Keratinocyte (primary cell): ENCODE measurements at regions not wholly inside any gene's neighbourhood (a gene's known extent, or its start where the extent isn't known, plus 50 kb on each side); places are given as distances from the start of the nearest gene placed in this dataset.

ENCODE experiments used
- DNase-seq: peaks from one replicate; pipeline ENCODE4 v3.0.0-alpha.2; 2011; ENCODE audit warnings: low read depth, missing footprints, low spot score
- FAIRE-seq: peaks from 2 replicates; lab custom pipeline; 2011; peaks lifted over from hg19 to GRCh38; lab: Jason Lieb, UNC
- H2AFZ ChIP-seq: 2 replicates; pipeline ENCODE4 v1.6.0; 2012; ENCODE audit warnings: low read length, control low read depth, inconsistent platforms; ENCODE audit not compliant: control insufficient read depth
- H3K27ac ChIP-seq: 2 replicates; pipeline ENCODE4 v1.5.1; 2011; ENCODE audit warnings: low read length; ENCODE audit not compliant: control insufficient read depth, insufficient read depth
- H3K27me3 ChIP-seq: 3 replicates; pipeline ENCODE4 v1.6.0; 2011; ENCODE audit warnings: low read length; ENCODE audit not compliant: control insufficient read depth, insufficient read depth; ENCODE audit errors: extremely low read depth
- H3K36me3 ChIP-seq, 2 experiments: 2 replicates in 1 of 2; 3 replicates in 1 of 2; pipeline ENCODE4 v1.5.1; 2011; ENCODE audit warnings: low read length in 2 of 2, mild to moderate bottlenecking in 1 of 2; ENCODE audit not compliant: control insufficient read depth in 2 of 2, insufficient read depth in 2 of 2; ENCODE audit errors: extremely low read depth in 1 of 2
- H3K4me1 ChIP-seq: 3 replicates; pipeline ENCODE4 v1.5.1; 2011; ENCODE audit warnings: low read length; ENCODE audit not compliant: control insufficient read depth, insufficient read depth; ENCODE audit errors: extremely low read depth
- H3K4me2 ChIP-seq: 3 replicates; pipeline ENCODE4 v1.6.0; 2011; ENCODE audit warnings: low read depth, low read length; ENCODE audit not compliant: control insufficient read depth, insufficient read depth; ENCODE audit errors: extremely low read depth
- H3K4me3 ChIP-seq, 3 experiments: fragments of 200-600 bp in 1 of 3; sonication (generic) in 1 of 3; 2 replicates in 2 of 3; 3 replicates in 1 of 3; pipeline ENCODE4 v1.5.1; 2011 to 2016; ENCODE audit warnings: low read length in 3 of 3, mild to moderate bottlenecking in 3 of 3, control low read depth in 2 of 3, inconsistent platforms in 1 of 3, low read depth in 1 of 3, mixed read lengths in 1 of 3, mixed run types in 1 of 3, moderate library complexity in 1 of 3; ENCODE audit not compliant: control insufficient read depth in 2 of 3, insufficient read depth in 2 of 3; ENCODE audit errors: extremely low read depth in 1 of 3
- H3K79me2 ChIP-seq: 2 replicates; pipeline ENCODE4 v1.6.0; 2012; ENCODE audit warnings: low read length; ENCODE audit not compliant: control insufficient read depth, insufficient read depth
- H3K9ac ChIP-seq: 3 replicates; pipeline ENCODE4 v1.6.0; 2011; ENCODE audit warnings: low read length; ENCODE audit not compliant: control insufficient read depth, insufficient read depth; ENCODE audit errors: extremely low read depth
- H3K9me1 ChIP-seq: 3 replicates; pipeline ENCODE4 v1.6.0; 2011; ENCODE audit warnings: low read length; ENCODE audit not compliant: control insufficient read depth, insufficient read depth; ENCODE audit errors: extremely low read depth
- H3K9me3 ChIP-seq: 2 replicates; pipeline ENCODE4 v1.5.1; 2012; ENCODE audit warnings: low read depth, low read length; ENCODE audit not compliant: control insufficient read depth
- H4K20me1 ChIP-seq: 3 replicates; pipeline ENCODE4 v1.6.0; 2011; ENCODE audit warnings: low read length; ENCODE audit not compliant: control insufficient read depth, insufficient read depth; ENCODE audit errors: extremely low read depth
- EZH2 ChIP-seq: IDR thresholded peaks from one replicate; pipeline ENCODE4 v1.6.1; 2012; ENCODE audit warnings: inconsistent platforms, mild to moderate bottlenecking, low read length, moderate library complexity
- dilution Hi-C: fragments of 300-500 bp; cut with MboI; formaldehyde crosslinking; loops from one replicate; pipeline ENCODE4 v1.7.0; 2020; ENCODE audit warnings: low sequenced_read_pairs; ENCODE audit not compliant: extremely low pct_ligation_motif_present
- TF ChIP-seq, protein P1 (sequence below), 3 experiments: IDR thresholded peaks in 1 of 3; conservative IDR thresholded peaks in 1 of 3; optimal IDR thresholded peaks in 1 of 3; 2 replicates in 2 of 3; 3 replicates in 1 of 3; pipeline versions ENCODE3 to v1.5.1; 2011; ENCODE audit warnings: low read length in 3 of 3, mild to moderate bottlenecking in 3 of 3, moderate library complexity in 2 of 3, control low read depth in 1 of 3, inconsistent platforms in 1 of 3; ENCODE audit not compliant: insufficient read depth in 2 of 3; ENCODE audit errors: extremely low read depth in 1 of 3

DNA sequence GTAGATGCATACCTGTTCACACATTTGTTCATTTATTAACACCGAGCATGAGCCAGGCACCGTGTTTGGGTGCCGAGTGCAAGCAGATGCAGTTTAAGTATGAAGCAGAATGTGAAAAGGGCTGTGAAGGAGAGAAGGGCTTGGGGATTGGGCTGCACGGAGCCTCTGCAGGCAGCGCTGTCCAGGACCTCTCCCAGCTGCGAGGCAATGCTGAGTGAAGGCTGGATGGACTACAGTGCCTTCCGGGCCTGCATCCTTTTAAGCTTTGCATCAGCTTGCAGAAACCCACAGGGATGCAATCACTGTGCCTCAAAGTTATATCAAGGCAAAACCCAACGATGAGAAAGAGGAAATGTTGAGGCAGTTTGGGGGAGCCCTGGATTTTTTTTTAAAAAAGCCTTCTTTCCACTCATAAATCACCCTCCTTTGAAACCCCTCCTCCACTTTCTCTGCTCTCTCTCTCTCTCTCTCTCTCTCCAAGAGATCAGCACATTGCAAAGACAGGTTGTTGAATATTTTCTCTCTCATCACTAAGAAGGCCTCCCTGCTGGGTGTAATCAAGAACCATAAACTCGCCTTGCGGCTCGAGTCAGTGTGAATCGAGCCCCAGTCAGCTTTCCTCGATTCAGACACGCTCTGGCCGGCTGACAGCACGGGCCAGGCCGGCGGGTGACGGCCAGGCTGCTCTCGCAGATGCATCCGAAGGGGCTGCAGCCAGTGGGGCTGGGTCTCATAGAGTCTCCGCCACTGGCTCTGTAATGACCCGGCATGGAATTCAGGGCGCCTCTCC, 89.2 kb upstream of the POU3F1 start:
- no peaks in the 10 kb centered on the region for H3K36me3 ChIP-seq
- H3K9ac ChIP-seq, result no peak overlapping the region
- TF ChIP-seq EZH2, result no peak
- TF ChIP-seq, protein P1, sequence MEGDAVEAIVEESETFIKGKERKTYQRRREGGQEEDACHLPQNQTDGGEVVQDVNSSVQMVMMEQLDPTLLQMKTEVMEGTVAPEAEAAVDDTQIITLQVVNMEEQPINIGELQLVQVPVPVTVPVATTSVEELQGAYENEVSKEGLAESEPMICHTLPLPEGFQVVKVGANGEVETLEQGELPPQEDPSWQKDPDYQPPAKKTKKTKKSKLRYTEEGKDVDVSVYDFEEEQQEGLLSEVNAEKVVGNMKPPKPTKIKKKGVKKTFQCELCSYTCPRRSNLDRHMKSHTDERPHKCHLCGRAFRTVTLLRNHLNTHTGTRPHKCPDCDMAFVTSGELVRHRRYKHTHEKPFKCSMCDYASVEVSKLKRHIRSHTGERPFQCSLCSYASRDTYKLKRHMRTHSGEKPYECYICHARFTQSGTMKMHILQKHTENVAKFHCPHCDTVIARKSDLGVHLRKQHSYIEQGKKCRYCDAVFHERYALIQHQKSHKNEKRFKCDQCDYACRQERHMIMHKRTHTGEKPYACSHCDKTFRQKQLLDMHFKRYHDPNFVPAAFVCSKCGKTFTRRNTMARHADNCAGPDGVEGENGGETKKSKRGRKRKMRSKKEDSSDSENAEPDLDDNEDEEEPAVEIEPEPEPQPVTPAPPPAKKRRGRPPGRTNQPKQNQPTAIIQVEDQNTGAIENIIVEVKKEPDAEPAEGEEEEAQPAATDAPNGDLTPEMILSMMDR (optimal IDR thresholded peaks at IDR 0.05 in 1 of 3, IDR thresholded peaks at IDR 0.05 in 1 of 3, conservative IDR thresholded peaks at IDR 0.05 in 1 of 3; ENCODE audit: extremely low read depth in 1 of 3, insufficient read depth in 2 of 3, low read length in 3 of 3), result no peak
- H3K4me1 ChIP-seq, result peaks cover 28% of the 10 kb centered on the region
- dilution Hi-C loops, result no loop called here
- no peaks in the 10 kb centered on the region for H3K79me2 ChIP-seq
- H3K27ac ChIP-seq, result no peak overlapping the region
- H3K4me2 ChIP-seq, result no peak overlapping the region
- H3K9me1 ChIP-seq, result no peaks in the 10 kb centered on the region
- no peaks in the 10 kb centered on the region for H4K20me1 ChIP-seq
- no peaks in the 10 kb centered on the region for H3K9me3 ChIP-seq
- no peak overlapping the region for H2AFZ ChIP-seq
- no peak overlapping the region for H3K4me3 ChIP-seq
- FAIRE-seq (no peak), DNase-seq (no peak)
- H3K27me3 ChIP-seq, result no peaks in the 10 kb centered on the region

DNA sequence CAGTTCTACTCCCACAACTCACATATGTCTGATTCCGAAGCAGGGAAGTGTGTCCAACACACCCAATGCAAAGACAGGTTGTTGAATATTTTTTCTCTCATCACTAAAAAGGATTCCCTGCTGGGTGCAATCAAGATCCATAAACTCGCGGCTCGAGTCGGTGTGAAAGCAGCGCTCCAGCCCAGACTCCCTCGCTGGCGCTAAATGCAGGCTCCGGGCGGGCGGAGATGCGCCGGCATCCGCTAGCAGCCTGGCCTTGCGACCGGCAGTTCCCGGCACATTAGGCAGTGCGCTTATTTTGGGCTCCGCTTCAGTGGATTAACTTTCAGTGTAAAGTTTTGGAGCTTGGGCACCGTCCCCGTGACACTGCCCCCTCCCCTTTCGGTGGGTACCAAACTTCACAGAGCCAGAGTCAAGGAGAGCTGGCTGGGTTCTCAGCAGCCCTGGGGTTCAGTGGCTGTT, 87.7 kb upstream of the POU3F1 start:
- H3K9me1 ChIP-seq, result no peaks in the 10 kb centered on the region
- H3K4me1 ChIP-seq, result peaks cover 24% of the 10 kb centered on the region
- no peak overlapping the region for H3K4me2 ChIP-seq
- FAIRE-seq (no peak), DNase-seq (no peak)
- no peaks in the 10 kb centered on the region for H3K9me3 ChIP-seq
- dilution Hi-C loops, result no loop called here
- no peaks in the 10 kb centered on the region for H3K27me3 ChIP-seq
- H4K20me1 ChIP-seq, result no peaks in the 10 kb centered on the region
- no peak overlapping the region for H3K27ac ChIP-seq
- H2AFZ ChIP-seq, result no peak overlapping the region
- H3K79me2 ChIP-seq, result no peaks in the 10 kb centered on the region
- H3K4me3 ChIP-seq, result no peak overlapping the region
- H3K9ac ChIP-seq, result no peak overlapping the region
- TF ChIP-seq, protein P1 (optimal IDR thresholded peaks at IDR 0.05 in 1 of 3, IDR thresholded peaks at IDR 0.05 in 1 of 3, conservative IDR thresholded peaks at IDR 0.05 in 1 of 3; ENCODE audit: extremely low read depth in 1 of 3, insufficient read depth in 2 of 3, low read length in 3 of 3), result no peak
- TF ChIP-seq EZH2, result no peak
- H3K36me3 ChIP-seq, result no peaks in the 10 kb centered on the region
